TTC549 (cell line): ENCODE measurements at regions not wholly inside any gene's neighbourhood (a gene's known extent, or its start where the extent isn't known, plus 50 kb on each side); places are given as distances from the start of the nearest gene placed in this dataset.

ENCODE experiments used
- FAIRE-seq: peaks from 2 replicates; lab custom pipeline; 2012; peaks lifted over from hg19 to GRCh38; lab: Jason Lieb, UNC

GRCh38 chr6:125662296-125662695, 87.1 kb upstream of the HEY2 start:
- no peak for FAIRE-seq

DNA sequence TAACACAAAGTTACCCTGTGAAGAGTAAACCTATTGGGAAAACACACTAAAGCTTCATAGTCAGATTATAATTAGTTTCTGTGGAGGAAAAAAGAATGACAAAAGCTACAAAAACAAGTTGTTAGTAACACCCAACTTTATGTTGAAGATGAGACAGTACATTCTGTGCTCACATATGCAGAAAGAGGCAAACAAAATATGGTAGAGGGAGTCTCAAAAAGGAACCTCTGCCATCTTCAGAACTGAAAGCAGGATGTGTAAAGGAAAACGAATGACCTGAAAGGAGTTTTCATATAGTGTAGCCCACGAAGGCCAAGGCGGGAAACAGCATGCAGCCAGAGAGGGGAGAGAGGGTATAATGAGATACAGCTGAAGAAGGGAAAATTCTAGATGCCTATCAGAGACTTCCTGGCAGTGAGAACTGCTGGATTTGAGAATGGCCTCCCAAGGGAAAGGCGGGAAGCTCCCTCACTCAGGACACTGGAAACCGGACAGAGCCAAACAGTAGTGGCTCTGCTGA, 84.1 kb upstream of the HEY2 start:
- no peak for FAIRE-seq

DNA sequence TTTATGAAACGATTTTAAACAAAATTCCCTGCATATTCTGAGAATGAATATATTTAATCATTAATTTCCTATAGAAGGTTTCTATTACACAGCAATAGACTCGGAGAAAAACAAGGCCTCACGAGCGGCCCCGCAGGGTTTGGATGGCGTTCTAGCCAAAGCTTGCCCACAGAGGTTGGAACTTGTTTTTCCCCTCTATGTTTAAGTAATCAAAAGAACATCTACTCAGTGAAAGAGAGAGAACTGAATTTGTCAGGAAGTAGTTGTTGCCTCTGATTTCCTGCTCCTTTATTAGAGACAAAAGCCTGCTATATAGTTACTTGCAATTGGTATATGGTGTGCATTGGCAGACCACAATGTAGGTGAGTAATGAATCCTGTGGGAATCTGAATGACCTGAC, 82.1 kb upstream of the HEY2 start:
- FAIRE-seq: no peak

DNA sequence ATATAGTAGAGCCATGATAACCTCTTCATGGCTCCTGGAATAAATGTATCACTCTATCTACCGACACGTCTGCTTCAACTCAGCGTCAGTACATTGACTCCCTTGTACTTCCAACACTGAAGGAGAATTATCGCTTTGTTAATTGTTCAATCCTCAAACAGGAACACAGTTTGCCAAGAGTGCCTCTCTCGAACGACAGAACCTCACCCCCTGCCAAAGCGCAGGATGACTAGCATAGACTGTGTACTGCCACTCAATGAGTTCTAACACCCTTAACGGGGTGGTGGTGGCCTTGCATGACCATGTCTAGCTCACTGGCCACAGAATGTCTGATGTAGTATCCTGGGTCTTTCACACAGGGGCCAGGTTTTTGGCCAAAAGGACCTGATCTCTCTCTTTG, 81.4 kb upstream of the HEY2 start:
- no peak for FAIRE-seq

GRCh38 chr6:125670568-125670967, 78.9 kb upstream of the HEY2 start:
- no peak for FAIRE-seq

GRCh38 chr6:125671323-125671722, 78.1 kb upstream of the HEY2 start:
- FAIRE-seq: no peak

- no peak for FAIRE-seq
Observed at GRCh38 chr6:125674230-125674629, 75.2 kb upstream of the HEY2 start.

DNA sequence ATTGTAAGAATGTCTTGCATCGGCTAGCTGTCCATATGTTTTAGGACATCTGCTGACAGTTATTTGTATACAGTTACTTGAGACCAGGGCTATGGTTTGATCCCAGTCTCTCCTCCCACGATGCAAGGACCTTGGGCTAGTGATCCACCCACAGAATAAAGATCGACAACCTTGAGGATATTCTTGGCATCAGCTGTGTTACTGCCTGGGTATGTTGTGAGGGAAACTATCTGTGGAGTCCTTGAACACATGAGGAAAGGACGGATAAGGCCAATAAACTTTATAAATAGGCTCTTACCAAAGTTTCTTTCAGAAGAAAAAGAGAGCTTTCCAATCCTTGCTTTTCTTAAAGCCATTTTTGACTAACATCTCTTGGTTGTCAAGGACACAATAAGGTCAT, 70.8 kb upstream of the HEY2 start:
- no peak for FAIRE-seq

DNA sequence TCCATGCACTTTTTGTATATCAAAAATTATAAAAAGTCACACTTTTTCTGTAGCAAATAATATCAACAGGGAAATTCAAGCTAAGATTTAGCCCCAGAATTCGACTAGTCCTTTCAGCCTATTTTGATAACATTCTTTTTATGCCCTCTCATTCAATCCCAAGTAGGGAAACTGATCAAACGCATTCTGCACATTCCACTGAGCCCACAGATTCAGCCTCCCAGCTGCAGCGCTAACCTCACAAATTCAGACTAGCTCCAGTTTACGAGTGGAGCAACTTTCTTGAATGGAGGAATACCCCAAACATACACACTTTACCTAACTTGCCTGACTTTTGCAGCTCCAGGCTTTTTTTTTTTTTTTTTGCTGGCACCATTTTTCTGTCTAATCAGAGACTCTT, 70.3 kb upstream of the HEY2 start:
- FAIRE-seq: no peak

GRCh38 chr6:125679651-125680050, 69.8 kb upstream of the HEY2 start:
- FAIRE-seq: no peak

DNA sequence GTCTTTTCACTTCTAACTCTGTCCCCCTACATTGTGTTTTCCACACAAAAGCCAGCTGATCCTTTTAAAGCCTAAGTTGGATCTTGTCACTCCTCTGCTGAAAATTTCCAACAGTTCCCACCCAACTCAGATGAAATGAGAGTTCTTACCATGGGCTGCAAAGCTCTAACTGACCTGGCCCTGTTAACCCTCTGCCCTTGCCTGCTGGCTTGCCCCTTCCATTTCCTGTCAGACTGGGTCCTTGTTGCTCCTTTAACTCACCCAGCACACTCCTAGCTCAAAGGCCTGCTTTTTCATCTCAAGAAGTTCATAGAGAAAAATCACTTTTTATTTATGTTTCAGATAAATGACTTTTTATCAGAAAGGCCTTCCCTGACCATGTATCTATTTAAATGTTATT, 66.5 kb upstream of the HEY2 start:
- FAIRE-seq: no peak

DNA sequence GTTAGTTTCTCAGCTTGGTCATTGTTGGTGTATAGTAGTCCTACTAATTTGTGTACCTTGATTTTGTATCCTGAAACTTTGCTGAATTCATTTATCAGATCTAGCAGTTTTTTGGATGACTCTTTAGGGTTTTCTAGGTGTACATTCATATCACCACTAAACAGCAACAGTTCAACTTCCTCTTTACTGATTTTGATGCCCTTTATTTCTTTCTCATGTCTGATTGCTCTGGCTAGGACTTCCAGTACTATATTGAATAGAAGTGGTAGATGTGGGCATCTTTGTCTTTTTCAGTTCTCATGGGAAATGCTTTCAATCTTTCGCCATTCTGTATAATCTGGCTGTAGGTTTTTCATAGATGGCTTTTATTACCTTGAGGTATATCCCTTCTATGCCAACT, 61.3 kb upstream of the HEY2 start:
- no peak for FAIRE-seq

GRCh38 chr6:125693480-125693879, 56.0 kb upstream of the HEY2 start:
- FAIRE-seq: no peak

DNA sequence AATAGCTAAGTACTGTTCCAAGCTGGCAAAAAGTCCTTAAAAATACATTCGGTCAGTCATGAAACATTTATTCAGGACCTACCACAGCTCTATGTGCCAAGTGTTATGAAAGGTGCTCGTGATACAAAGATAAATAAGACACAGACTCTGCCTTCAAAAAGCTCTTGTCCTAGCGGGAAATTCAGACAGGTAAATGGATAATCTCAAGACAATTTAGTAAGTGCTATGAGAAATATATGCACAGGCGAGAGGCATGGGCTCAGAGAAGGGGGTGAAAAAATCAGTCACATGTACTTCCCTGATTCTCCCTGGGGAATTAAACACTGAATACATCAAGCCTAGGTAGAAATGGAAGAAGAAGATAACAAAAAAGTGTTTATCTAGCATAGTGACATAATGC, 49.8 kb upstream of the HEY2 start:
- FAIRE-seq: no peak
